Vagina (tissue), 2 donors: ENCODE measurements at regions not wholly inside any gene's neighbourhood (a gene's known extent, or its start where the extent isn't known, plus 50 kb on each side); places are given as distances from the start of the nearest gene placed in this dataset.

Experiments used
- POLR2A ChIP-seq, 2 donors: fragments of 450-650 bp; IDR thresholded peaks; one replicate each; pipeline ENCODE4 v1.6.1; 2017; ENCODE audit warnings: antibody characterized with exemption in 2 of 2, mild to moderate bottlenecking in 2 of 2, moderate library complexity in 2 of 2
- POLR2AphosphoS5 ChIP-seq, 2 donors: sonication (generic); formaldehyde crosslinking; IDR thresholded peaks; one replicate each; pipeline ENCODE4 v1.9.0; 2017; ENCODE audit warnings: antibody characterized with exemption in 2 of 2, mild to moderate bottlenecking in 2 of 2, low read depth in 1 of 2; ENCODE audit not compliant: insufficient read depth in 1 of 2
- TF ChIP-seq, protein P1 (sequence below), 3 experiments: fragments of 450-650 bp in 2 of 3; fragments of 200-600 bp in 1 of 3; sonication (generic) in 1 of 3; IDR thresholded peaks; one replicate each; pipeline ENCODE4 v1.5.1; 2017 to 2019; ENCODE audit warnings: antibody characterized with exemption in 3 of 3, mild to moderate bottlenecking in 2 of 3, moderate library complexity in 2 of 3

DNA sequence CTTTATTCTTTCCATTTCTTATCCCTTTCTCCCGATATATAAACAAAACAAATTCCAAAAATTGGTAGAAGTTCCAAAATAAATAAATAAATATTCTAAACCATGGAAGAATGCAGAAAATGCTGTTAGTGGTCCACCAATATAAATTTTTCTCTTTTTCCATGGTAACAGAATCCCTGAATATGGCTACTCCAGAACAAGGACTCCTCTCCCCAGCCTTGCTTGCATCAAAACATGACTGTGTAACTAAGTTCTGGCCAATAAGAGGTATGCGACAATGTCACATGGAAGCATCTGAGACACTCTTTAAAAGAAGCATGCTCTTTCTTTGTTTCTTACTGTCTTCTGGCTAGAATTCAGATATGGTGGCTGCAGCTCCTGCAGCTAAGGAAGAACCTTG is 325.1 kb upstream of the TANK start:
- TF ChIP-seq, protein P1, sequence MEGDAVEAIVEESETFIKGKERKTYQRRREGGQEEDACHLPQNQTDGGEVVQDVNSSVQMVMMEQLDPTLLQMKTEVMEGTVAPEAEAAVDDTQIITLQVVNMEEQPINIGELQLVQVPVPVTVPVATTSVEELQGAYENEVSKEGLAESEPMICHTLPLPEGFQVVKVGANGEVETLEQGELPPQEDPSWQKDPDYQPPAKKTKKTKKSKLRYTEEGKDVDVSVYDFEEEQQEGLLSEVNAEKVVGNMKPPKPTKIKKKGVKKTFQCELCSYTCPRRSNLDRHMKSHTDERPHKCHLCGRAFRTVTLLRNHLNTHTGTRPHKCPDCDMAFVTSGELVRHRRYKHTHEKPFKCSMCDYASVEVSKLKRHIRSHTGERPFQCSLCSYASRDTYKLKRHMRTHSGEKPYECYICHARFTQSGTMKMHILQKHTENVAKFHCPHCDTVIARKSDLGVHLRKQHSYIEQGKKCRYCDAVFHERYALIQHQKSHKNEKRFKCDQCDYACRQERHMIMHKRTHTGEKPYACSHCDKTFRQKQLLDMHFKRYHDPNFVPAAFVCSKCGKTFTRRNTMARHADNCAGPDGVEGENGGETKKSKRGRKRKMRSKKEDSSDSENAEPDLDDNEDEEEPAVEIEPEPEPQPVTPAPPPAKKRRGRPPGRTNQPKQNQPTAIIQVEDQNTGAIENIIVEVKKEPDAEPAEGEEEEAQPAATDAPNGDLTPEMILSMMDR (IDR thresholded peaks at IDR 0.05) = no peak
- TF ChIP-seq POLR2AphosphoS5 (IDR thresholded peaks at IDR 0.05; ENCODE audit: insufficient read depth in 1 of 2, low read depth in 1 of 2) (no peak), POLR2A (IDR thresholded peaks at IDR 0.05) (no peak)
